HG03457 (cell line): ENCODE measurements at regions not wholly inside any gene's neighbourhood (a gene's known extent, or its start where the extent isn't known, plus 50 kb on each side); places are given as distances from the start of the nearest gene placed in this dataset.

Experiments
- ATAC-seq: cut with Tn5 transposase; IDR thresholded peaks from one replicate; pipeline ENCODE4 v1.9.1; 2021; ENCODE audit warnings: moderate number of reproducible peaks; ENCODE audit not compliant: unreplicated experiment

DNA sequence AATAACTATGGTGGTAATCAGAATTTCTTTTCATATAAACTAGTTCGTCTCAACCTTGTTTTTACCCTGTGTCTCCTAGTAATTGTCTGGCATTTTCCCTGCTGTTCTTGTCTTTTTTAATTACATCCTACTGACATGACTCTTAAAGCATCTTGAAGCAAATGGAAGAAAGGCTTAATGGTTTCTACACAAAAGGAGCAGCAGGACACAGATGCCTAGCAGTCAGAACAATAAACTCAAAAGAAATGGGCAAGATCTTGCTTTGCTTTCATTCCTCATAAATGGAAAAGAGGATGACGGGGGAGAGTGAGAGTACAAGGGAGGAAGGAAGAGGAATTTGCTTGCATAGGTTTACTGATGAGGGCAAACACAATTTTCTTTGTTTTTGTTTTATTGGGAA lies 293.2 kb upstream of the EMCN start:
- no peak for ATAC-seq

DNA sequence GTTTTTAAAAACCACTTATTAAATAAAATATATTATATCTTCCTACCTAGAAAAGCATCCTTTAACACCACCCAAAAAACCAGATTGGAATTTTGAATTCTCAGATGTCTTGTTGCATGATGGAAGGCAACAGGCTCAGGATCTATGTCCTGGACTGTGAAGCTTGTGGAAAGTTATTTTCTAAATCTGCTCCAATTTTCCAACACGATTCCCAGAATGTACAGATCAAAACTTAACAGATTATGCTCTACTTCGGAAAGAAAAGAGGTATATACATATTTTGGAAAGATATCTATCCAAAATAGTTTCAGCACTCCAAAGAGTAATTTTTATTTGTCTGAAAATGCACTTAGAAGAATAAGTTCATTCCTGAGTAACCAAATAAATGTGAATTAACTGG lies 291.7 kb upstream of the EMCN start:
- no peak for ATAC-seq

DNA sequence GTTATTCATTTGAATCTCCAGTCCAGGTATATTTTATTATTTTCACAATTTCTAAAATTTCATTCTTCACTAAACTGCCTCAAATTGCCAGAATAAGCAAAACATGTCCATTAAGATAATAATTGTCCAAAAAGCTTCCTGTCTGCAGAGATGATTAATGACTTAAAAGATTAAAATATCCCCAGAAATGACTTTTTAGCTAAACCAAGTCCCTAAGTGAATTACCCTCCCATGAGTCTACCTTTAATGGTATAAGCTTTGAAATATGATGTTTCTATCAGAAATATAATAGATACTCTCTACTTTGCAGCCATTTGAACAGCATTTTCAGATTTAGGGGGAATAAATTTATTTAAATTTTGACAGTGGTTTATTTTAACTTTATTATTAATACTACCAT lies 289.2 kb upstream of the EMCN start:
- no peak for ATAC-seq

- ATAC-seq, result no peak
Measured at GRCh38 chr4:100805538-100805937, 287.7 kb upstream of the EMCN start.

- no peak for ATAC-seq
Measured at GRCh38 chr4:100804576-100805360, 286.9 kb upstream of the EMCN start.

GRCh38 chr4:100803751-100804150 lies 285.9 kb upstream of the EMCN start:
- ATAC-seq, result no peak

- ATAC-seq, result no peak
Measured at GRCh38 chr4:100799761-100800539, 282.1 kb upstream of the EMCN start.

DNA sequence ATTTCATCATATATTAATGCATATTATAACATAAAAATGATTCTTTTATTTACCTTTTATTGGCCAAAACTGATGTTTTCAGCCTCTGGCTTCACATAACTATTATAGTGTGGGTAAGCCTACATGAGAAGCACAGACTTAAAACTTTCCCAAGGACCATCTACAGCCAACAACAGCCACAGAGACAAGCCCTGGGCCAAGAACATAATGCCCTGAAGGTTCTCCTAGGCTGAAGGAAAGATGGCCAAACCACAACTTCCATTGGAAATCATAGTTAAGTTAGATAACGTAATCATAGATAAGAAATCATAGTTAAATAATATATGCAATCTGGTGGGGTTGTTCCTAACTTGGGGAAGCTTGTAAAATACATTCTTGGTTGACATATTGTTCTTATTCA lies 280.0 kb upstream of the EMCN start:
- ATAC-seq, result no peak

GRCh38 chr4:100797356-100797755 lies 279.5 kb upstream of the EMCN start:
- no peak for ATAC-seq

GRCh38 chr4:100796332-100796731 lies 278.5 kb upstream of the EMCN start:
- ATAC-seq, result no peak

DNA sequence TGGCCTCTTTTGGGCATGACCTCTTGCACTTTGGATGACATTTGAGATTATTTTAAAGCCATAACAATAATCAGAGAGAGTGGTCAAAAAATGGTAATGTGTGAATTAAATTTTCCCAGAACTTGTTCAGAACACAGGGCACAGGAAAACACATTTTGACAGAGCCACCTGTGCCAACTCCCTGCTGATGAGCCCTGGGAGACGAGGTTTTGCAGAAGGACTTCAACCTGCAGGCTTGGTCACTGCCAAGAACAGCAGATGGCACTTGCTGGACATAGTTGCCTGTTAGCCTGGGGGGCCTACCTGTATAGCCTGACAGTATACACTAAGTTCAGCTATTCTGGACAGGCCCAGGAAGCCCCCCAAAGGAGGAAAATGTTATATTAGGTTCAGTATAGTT lies 277.8 kb upstream of the EMCN start:
- no peak for ATAC-seq

- ATAC-seq, result no peak
Measured at GRCh38 chr4:100790836-100791615, 273.2 kb upstream of the EMCN start.

DNA sequence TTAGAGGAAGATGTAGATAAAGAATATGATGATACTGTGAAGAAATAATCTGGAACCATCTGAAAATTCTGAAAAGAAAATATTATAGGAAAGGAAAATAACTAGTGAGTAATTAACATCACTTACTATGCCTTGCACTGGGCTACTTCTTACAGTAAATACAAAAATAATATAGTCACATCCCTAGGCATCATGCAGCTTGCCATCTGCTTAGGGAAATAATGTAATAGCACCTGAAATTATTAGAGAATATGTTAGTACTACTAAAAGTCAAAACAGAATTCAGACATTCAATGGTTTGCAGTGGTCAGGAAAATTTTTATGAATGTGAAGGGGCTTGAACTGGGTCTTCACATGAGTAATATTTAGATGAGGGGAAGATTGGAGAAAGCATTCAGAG lies 272.2 kb upstream of the EMCN start:
- no peak for ATAC-seq

DNA sequence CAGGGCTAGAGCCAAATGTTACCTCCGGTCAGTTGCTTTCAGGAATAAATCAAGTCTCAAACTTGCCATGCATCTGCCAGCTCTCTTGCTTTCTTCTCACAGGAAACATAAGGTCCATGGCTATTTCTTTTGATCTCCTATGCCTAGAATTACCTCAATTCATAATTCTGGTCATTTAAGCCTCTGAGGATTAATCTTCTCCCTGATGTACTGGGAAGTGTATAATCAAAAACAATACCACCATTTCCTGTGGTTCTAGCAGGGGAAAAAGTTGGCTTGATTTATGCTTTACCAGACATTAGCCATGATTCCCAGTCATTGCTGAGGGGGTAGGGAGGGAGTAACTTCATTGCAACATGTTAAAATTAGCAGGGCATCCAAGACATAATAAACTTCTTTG lies 268.7 kb upstream of the EMCN start:
- no peak for ATAC-seq

DNA sequence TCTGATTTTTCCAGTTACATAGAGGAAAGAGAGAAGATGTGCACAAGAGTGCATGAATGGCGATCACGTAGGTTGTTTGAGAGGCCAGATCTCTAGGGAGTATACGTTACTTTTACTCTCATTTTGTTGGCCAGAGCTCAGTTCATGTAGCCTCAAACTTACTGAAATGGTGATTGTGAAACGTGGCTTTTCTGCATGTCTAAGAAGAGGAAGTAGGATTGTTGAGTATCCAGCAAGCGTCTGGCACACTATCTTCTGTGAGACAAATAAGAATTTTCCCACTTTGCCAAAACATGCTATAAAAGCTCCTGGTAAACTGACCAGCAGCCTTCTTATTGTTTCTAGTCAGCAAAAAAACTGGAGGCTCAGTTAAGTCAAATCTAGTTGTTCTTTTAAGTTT lies 264.5 kb upstream of the EMCN start:
- ATAC-seq, result no peak

- ATAC-seq, result no peak
Measured at GRCh38 chr4:100781435-100781834, 263.6 kb upstream of the EMCN start.

GRCh38 chr4:100780126-100780525 lies 262.3 kb upstream of the EMCN start:
- no peak for ATAC-seq

GRCh38 chr4:100778431-100778830 lies 260.6 kb upstream of the EMCN start:
- ATAC-seq, result no peak

- ATAC-seq, result no peak
Measured at GRCh38 chr4:100762738-100763137, 244.9 kb upstream of the EMCN start.

- no peak for ATAC-seq
Measured at GRCh38 chr4:100754751-100755150, 236.9 kb upstream of the EMCN start.

DNA sequence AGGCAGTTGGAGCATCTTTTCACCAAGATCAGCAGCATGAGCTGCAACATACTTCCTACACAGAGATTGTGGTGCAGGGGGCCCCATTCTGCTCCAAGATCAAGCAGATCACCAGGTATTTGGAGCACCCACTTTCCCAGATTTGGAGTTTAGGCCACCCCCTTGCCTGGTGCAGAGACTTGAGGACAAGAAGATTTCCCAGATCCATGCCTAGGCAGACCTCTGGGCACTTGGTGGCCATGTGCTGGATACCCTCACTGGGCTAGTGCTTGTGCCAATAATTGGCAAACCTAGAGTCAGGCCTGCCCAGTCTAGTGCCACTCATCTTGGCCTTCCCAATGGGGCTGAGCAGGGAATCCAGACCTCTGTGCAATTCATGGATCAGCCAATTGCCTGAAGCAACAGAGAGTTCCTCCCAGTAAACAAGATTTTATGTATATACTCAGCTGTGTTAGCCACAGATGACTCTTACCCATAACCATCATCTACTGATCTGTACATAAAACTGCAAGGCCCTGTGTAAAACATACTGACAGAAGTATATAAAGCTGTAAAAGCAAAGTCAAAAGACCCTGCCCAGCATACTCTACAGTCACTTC lies 228.4 kb upstream of the EMCN start:
- ATAC-seq, result no peak
